ENCODE measurements at regions not wholly inside any gene's neighbourhood (a gene's known extent, or its start where the extent isn't known, plus 50 kb on each side); places are given as distances from the start of the nearest gene placed in this dataset.

- TF ChIP-seq CTCF (IDR thresholded peaks at IDR 0.05; ENCODE audit: insufficient read depth, low read length) (no peak), POLR2AphosphoS5 (IDR thresholded peaks at IDR 0.05; ENCODE audit: low read depth) (no peak), REST (IDR thresholded peaks at IDR 0.05; ENCODE audit: insufficient replicate concordance, low read depth) (no peak)
Measured at GRCh38 chrX:1870421-1870820, 255.6 kb downstream of the ASMT start.
